ENCODE measurements at regions not wholly inside any gene's neighbourhood (a gene's known extent, or its start where the extent isn't known, plus 50 kb on each side); places are given as distances from the start of the nearest gene placed in this dataset.
"Not testable (repeated sequence)": the region's sequence is repeated elsewhere in the genome, so short reads cannot be mapped to it uniquely, and the experiment has no call there.

DNA sequence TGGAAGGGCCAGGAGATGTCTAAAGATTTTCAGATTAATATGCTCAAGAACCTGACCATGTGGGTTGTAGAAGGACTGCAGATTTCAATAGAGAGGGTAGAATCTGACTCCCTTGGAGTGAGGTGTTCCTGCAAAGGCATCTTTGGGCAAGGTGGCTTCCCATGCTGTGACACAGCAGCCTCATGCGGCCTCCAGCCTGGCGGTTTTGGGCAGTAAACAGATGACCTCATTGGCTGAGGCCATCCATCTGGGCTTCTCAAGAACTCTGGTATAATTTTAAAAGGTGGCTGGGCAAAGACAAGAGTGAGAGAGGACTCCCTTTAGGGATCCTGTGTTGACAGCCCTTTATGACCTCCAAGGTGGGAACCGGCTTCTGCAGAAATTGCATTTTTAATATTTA is 90.3 kb upstream of the ERCC6L2 start:
- no peak for DNase-seq (ENCODE audit: low spot score)

DNA sequence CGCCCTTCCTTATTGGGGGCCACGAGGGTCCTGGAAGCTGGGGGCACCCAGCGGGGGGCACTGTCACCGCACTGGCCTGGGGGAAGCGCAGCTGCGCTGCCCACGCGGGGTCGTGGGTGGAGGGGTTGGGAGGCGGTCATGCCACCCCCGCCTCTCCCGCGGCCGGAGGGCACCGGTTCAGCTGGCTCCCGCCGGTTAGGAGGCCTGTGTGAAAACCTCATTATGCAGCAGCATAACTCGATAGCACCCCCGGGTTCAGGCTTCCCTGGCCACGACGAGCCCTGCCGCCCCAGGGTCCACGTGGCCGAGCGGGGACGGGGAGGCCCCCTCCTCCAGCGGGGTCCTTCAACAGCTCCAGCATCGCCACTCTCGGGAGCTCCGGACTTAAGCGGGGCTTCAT is 91.2 kb upstream of the ERCC6L2 start:
- DNase-seq (ENCODE audit: low spot score) = no peak

DNA sequence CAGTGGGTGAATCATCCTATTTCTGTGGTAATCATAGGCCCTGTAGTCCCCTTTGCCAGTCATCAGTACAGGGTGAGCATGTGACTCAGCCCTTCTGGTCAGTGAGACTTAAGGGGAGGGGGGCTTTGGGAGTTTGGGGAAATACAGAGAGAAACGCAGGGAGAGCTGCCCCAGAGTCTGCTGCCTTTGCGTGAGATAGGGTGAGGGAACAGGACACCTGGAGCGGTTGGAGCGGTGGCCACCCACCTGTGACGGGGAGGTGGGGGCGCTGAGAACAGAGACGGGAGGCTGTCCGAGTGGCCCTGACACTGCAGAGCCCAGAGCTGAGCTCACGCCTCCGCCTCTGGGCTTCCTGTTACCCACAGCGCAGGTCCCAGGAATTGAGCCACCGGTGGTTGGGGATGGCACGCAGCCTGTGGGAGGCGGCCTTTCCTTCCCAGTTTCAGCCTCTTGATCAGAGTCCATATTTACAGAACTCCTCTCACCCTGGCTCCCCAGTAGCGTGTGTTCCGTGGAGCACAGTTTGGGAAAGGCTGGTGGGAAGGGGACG is 92.0 kb upstream of the ERCC6L2 start:
- no peak for DNase-seq (ENCODE audit: low spot score)

DNA sequence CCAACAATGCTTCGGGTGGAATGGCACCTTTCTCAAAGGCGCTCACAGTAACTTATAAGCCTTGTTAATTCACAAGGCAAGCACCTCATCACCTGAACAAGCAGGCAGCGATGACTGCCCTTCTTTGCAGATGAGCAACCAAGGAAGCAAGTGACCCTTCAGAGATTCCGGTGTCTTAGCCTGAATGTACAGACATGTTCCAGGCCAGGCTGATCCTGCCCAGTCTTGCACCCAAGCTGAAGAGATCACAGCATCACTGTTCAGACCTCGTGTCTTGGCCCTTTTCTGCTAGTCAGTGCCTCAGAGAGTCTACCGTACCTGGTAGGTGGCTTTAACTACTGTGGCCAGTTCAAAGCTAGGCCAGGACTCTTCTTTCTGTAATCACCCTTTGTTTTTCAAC is 94.7 kb upstream of the ERCC6L2 start:
- no peak for DNase-seq (ENCODE audit: low spot score)

DNA sequence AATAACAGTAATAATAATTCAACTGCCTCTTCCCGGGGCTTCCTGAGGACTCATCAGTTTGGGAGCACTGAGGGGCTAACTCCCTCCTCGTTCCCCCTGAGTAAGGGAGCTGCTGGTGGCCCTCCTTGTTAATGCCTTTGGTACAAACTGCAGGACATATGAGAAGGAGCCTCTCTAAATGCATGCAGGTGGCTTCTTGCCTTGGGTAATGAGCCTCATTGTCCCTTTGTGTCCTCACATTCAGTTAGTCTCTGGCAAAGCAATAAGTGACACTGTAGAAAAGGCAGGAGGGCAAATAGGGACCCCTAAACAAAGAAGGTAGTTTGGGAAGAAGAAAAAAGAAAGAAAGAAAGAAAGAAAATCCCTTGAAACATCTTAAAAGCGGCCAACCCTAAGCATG is 95.4 kb upstream of the ERCC6L2 start:
- DNase-seq (ENCODE audit: low spot score) = no peak

DNA sequence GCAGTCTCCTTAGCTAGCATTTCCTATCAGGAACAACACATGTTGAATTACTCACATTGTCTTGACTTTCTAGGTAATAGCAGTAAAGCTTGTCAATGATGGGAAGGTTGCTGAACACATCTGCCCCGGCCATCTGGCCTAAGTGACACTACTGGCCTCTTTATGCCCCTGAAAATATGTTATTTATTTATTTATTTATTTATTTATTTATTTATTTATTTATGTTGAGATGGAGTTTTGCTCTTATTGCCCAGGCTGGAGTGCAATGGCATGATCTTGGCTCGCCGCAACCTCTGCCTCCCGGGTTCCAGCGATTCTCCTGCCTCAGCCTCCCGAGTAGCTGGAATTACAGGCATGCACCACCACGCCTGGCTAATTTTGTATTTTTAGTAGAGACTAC is 95.9 kb upstream of the ERCC6L2 start:
- not testable (repeated sequence) for DNase-seq (ENCODE audit: low spot score)

DNA sequence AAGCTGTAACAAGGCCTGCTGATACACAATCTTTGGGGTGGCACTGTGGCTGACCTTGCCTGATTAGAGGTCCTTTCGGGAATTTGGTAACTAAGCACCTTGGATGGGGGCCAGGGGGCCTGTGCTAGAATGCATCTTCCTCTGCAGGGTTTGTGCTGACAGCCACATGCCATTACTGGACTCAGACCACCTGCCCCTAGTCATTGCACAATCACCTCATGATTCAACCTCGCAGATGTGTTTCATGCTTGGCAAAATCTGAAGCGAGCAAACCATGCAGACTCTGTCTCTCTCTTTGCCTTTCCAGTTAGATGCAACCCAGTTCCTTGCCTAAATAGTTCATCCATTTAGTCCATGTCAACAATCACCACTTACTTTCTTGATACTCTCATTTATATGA is 96.5 kb upstream of the ERCC6L2 start:
- DNase-seq (ENCODE audit: low spot score) = no peak

DNA sequence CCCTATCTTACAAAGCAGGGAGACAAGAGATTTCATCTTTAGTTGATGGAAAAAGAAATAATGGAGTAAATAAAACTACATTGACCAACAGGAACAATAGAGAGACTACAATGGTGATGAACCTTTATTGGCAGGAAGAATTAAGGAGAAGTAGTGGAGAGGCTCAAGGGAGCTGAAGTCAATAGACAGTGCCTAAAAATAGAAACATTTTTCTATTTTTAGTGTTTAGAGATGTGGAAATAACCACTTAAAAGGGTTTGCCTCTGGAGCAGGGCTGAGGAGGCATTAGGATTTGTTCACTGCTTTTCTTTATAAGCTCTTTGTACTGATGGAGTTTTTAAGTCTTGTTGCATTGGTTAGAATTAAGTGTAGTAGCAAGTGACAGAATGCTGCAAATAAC is 98.4 kb upstream of the ERCC6L2 start:
- DNase-seq (ENCODE audit: low spot score) = no peak

DNA sequence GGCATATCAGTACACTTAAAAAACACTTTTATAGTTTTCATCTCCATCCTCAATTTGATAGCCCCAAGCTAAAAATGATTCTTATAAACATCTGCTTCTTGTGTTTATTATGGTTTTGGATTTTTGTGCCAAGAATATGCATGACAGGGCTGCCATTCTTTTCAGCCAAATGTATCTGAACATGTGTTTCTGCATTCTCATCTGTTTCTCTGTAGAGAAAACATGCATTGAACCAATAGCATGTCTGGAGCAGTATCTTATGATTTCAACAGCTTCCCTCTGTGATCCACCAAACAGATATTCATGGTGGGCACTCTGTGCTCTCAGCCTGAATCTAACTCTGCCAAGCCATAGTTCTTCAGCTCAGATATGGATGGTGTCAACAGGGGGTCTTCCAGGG is 99.3 kb upstream of the ERCC6L2 start:
- DNase-seq (ENCODE audit: low spot score) = no peak

DNA sequence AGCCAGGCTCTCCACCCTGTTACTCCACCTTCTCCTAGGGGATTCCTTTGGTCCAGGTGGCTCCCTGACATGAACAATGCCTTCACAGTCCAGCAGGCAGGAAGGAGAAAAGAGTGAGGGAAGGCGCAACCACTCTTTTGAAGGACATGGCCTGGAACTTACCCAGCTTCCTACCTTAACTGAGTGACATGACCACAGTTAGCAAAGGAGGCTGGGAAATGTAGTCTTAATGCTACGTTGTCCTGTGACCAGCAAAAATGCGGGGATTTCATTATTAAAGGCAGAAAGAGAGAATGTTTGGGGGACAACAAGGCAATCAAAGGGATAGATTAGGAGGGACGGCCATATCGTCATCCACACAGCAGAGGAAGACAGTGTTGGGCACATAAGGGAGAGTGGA is 100.3 kb upstream of the ERCC6L2 start:
- DNase-seq (ENCODE audit: low spot score) = no peak

DNA sequence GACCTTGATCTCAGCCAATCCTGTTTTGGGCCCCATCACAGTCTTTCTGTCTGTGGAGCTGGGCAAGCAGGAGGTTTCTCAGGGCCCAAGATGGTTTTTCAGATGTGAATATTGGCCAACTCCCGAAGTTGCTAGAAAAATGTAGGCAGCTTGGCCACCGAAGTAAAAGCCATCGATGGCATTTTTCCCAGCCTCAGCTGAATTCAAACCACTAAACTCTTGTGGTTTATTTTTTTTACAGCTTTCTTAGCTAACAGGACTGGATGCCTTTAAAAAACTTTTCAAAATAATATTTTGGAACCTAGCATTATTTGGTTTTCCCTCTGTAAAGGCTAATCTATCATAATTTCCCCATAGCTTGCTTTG is 102.5 kb upstream of the ERCC6L2 start:
- no peak for DNase-seq (ENCODE audit: low spot score)

DNA sequence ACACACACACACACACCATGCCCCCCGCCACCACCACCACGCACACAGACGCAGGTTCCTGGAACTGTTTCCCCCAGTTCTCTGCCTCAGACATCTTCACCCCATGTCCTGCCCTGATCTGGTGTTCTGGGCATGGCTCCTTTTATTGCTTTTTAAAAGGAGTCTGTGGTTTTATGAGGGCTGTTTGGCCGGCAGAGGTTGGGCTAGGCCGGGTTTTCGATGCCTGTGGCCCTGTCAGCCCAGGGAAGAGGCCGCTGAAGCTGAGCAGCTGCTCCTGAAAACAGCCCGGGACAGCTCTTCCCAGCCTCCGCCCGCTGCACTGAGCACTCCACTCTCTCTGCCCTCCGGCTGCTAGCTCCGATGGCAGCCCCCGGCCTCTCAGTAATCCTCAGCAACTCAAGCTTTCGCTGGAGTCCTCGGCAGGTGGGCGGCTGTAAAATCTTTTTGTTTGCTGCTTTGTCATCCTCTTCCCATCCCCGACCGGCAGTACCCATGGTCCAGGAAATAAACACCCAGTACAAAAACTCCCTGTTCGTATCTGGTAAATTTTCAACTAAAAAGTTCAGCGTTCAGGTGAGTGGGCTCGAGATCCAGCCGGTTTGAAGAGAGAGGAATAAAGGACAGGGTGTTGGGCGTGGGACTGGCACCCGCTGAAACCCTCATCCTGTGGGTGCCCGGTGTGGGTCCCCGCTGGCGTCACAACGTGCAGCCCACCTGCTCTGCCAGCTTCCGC is 103.0 kb upstream of the ERCC6L2 start:
- no peak for DNase-seq (ENCODE audit: low spot score)

DNA sequence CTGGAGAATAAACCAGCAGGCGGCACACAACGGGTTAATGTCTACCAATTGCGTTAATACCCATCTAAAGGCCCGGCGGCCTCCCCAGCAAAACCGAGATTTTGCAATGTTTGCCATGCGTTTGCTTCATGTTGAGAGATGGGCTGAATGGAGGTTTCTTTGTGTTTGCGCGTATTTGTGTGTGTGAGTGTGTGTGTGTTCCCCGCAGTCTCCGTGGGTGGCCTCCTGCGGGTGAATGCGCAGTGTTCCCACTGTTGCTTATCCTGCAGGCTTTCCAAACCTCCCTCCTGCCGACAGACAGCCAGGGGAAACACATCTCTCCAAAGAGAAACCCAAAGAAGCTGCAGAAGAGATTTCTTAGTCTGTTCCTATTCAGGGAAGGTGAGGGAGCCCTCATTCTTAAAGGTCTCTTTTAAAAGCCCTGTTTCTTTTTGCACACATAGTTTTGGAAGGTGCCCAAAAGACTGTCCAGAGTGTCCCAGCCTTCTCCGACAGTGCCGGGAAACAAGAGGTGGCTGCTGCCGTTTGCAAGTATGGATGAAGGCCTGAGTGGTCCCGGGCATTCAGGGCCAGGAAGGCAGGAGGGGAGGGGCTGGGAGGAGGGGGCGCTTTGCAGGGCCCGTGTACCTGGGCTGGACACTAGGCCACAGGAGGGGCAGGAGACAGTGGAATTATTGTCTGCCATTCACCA is 103.8 kb upstream of the ERCC6L2 start:
- DNase-seq (ENCODE audit: low spot score) = no peak

DNA sequence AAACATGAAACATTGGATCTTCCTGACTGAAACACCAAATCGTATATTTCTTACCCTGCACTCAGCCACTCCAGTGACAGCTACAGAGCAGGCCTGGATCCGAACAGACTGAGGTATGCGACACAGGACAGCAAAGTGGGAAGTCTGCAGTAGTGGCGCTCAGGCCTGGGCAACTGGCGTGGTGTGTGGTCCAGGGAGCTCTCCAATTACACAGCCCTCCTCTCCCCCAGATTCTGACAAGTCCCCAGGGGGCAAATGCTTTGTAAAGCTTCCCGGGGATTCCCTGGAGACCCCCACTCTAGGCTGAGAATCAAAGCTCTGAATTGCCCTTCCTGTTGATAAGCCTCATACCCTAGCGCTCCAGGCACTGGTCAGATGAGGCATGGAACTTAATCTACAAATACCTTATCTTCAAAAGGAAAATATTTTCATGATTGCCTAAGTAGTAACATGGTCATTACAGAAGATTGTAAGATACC is 104.8 kb upstream of the ERCC6L2 start:
- DNase-seq (ENCODE audit: low spot score) = no peak

DNA sequence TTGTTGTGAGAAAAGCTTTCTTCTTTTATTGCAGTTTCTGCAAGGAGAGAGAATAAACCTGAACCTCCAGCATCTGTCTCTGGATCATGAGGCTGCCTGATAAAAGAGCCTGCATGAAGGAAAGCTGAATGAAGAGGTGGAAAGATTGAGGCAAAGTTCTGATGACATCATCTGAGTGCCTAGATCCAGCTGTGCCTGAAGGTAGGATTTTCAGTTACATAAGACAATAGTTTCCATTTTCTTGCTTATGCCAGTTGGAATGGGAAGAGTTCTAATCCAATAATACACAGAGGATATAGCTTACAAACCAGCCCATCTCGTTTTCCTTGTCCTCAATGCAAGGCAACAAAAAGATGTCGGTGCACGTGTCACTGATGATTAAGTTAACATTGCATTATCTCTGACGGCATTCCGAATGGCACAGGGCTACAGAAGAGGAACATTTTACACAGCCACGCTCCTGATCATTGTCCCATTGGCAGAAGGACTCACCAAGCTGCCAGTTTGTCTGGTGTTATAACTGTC is 105.5 kb upstream of the ERCC6L2 start:
- DNase-seq (ENCODE audit: low spot score) = no peak

DNA sequence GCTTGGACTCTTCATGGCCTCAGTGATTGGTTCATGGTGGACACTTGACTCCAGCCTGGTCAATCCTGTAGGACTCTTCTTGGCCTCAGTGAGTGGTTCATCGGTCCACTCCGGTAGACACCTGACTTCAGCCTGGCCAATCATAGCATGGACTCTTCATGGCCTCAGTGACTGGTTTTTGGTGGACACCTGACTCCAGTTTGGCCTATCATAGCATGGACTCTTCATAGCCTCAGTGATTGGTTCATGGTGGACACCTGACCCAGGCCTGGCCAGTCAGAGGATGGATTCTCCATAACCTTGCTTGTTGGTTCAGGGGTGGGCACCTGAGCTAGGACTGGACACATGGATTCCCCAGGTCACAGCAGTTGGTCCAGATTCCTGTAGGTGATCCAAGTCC is 106.0 kb upstream of the ERCC6L2 start:
- DNase-seq (ENCODE audit: low spot score) = no peak

DNA sequence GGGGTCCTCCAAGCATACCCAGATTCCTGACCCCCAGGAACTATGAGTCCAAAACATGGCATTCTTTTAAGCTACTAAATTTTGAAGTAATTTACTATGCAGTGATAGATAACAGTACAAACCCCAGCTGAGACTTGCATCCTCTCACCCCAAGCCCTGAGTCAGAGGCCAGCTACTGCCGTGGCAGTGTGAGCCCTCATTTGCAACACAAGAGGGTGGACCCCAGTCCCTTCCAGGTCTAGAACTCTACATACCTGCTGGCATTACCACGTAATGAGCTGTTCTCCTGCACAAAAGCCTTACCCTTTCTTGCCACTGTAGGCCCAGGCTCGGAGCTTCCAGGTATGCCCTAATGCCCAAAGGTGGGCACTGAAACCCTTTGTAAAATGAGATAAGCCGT is 108.6 kb upstream of the ERCC6L2 start:
- DNase-seq (ENCODE audit: low spot score) = no peak

DNA sequence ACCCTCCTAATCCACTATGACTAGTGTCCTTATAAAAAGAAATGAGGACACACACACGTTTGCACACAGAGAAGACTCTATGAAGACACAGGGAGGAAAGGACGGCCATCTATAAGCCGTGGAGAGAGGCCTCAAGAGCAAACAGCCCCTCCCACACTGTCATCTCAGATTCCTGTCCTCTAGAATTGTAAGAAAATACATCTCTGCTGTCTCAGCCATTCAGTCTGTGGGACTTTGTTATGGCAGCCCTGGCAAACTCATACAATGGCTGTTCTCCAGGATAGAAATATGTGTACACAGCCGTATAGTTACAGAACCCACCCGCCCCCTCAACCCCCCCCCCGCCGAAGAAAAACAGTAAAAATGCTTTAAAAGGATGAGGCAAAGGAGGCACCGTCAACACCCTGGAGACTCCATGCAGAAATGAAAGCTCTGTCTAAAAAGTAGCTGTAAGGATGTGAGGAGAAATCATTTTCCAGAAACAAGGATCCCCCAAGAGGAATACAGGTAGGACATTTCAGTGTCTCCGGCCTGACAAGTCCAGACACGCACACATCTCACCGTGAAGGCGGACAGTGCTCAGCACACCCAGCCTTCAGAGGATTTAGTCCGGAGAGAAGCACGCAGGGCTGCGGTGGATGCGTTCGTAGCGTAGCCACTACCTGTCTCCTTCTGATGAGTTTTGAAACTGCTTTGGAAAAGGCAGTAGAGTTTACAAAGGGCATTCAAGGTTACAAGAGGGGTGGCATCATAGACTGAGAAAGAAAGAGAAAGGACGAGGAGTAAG is 110.8 kb upstream of the ERCC6L2 start:
- no peak for DNase-seq (ENCODE audit: low spot score)

DNA sequence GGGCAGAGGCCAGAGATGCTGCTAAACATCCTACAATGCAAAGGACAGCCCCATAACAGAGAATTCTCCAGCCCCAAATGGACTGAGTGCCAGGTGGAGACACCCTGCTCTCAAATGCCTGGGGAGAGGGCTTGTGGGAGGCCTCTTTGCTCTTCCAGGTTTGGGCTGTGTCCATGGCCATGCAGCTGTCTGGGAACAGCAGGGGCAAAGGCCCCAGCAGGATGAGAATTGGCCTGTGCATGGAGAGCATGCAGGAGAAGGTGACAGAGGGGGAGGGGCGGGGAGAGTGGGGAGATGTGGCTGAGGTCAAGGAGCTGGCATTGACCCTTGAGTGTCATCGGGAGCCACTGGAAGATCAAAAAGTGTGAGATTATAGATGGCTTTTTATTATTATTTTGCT is 111.5 kb upstream of the ERCC6L2 start:
- DNase-seq (ENCODE audit: low spot score) = no peak

DNA sequence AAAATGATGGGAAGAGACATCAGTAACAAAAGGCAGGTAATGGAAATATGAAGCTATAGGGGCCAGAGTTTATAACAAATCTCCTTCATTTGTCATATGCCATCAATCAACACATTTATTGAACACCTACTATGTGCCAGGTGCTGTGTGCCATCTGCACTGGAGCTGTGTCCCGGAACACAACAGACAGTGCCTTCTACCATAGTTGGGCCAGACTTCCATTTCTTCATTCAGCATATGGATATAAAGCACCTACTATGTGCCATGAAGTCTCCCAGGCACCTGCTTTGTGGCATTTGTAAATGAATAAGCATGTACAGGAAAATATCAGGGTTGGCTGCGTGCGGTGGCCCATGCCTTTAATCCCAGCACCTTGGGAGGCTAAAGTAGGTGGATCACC is 112.5 kb upstream of the ERCC6L2 start:
- DNase-seq (ENCODE audit: low spot score) = no peak

DNA sequence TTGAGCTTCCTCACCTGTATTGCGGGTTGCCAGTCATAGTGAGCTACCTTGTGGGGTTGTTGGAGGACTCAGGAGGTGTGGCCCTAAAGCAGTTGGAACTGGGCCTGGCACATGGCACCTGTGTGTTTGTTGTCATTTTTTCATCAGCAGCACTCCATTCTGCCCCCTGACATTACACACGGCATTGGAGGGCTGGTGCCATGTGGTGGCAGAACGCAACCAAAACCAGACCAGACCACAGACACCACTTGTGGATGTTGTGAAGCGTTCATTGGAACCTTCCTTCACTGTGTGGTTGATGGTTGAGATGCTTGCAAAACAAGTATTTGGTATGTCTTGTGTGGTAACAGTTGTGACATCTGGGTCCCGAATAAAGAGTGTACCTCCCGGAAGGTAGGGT is 113.2 kb upstream of the ERCC6L2 start:
- DNase-seq (ENCODE audit: low spot score) = no peak

DNA sequence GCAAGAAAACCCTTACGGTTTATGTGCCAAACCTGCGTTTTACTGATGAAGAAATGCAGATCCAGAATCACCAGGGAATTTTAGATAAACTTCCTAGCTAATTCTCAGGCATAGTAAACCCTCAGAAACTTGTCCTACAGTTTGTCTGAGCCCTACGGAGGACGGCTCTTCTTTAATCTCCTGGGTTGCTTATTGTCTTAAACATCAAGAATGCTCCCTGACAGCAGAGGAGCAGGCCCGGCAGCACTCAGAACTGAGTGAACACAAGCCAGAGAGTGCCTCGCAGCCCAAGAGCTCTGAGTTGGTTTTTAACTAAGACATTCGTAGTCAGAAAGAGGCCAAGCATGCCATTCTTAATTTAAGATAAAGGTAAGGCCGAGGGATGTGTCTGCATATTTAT is 114.7 kb upstream of the ERCC6L2 start:
- no peak for DNase-seq (ENCODE audit: low spot score)

DNA sequence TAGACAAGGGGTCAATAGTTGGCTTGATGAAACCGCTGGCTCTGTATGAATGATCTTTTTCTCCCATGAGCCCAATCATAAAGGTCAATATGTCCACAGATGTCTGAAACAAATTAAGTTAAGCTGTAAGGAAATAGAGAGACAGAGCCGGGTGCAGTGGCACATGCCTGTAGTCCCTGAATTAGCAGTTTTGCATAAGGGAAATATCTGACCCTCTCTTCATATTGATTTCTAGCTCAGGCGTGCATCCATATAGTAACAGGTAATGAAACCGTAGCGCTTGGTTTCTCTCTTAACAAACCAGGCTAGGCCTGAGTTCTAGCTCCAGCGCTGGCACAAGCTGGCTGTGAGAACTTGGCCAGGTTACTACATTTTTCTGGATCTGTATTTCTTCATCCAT is 118.1 kb upstream of the ERCC6L2 start:
- DNase-seq (ENCODE audit: low spot score) = no peak
